ENCODE measurements at regions not wholly inside any gene's neighbourhood (a gene's known extent, or its start where the extent isn't known, plus 50 kb on each side); places are given as distances from the start of the nearest gene placed in this dataset.
"Not testable (repeated sequence)": the region's sequence is repeated elsewhere in the genome, so short reads cannot be mapped to it uniquely, and the experiment has no call there.

GRCh38 chr2:111584540-111584939 is 299.5 kb downstream of the ANAPC1 start:
- not testable (repeated sequence) for H2BK120ac ChIP-seq (ENCODE audit: low read depth, low read length); H2BK15ac ChIP-seq (replicated peaks; ENCODE audit: low read depth); H3K56ac ChIP-seq (ENCODE audit: low read length); H3K4me3 ChIP-seq (ENCODE audit: low read length); H3K18ac ChIP-seq (ENCODE audit: low read length); H2BK5ac ChIP-seq (ENCODE audit: low read length); H3K9ac ChIP-seq (ENCODE audit: low read length); H3K79me2 ChIP-seq (ENCODE audit: control insufficient read depth, insufficient read depth, low read length); H3K36me3 ChIP-seq (ENCODE audit: control insufficient read depth, insufficient read depth, low read length); H2AK5ac ChIP-seq (ENCODE audit: low read length); DNase-seq; H3K27ac ChIP-seq (ENCODE audit: low read depth, low read length); H3K4ac ChIP-seq (ENCODE audit: low read depth, low read length); H3K79me1 ChIP-seq (ENCODE audit: low read length); H4K5ac ChIP-seq (ENCODE audit: low read length); H3K4me1 ChIP-seq (ENCODE audit: control insufficient read depth, low read depth, low read length); H3K4me2 ChIP-seq (ENCODE audit: low read length); H3K23ac ChIP-seq (ENCODE audit: low read length); H4K8ac ChIP-seq (ENCODE audit: low read depth, low read length); H3K27me3 ChIP-seq (ENCODE audit: insufficient read depth, low read length, poor library complexity)
- no CpG with 5 or more reads among the region's 2 CpGs for WGBS (ENCODE audit: extremely low coverage, insufficient coverage, low lambda C conversion rate)

DNA sequence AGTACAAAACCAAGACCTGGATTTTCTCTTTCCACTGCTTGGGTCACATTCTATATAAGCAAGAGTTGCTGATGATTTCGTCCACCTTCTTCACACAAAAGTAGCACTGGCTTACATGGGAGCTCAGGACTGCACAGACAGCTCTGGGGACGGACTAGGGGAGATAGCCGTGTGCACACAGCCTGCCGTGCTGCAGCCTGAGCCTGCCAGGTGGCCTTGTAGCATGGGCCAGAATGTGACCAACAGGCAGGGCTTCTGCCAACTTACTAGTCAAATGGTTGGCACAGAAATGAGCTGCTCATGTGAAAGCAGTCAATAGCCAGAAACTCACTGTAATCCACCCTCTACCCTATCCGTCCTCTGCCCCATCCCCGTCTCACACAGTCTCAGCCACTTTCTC is 299.0 kb downstream of the ANAPC1 start:
- H3K79me2 ChIP-seq (ENCODE audit: control insufficient read depth, insufficient read depth, low read length); H4K8ac ChIP-seq (ENCODE audit: low read depth, low read length); H3K4ac ChIP-seq (ENCODE audit: low read depth, low read length); DNase-seq; H2BK120ac ChIP-seq (ENCODE audit: low read depth, low read length); H3K9ac ChIP-seq (ENCODE audit: low read length); H3K4me3 ChIP-seq (ENCODE audit: low read length); H2BK5ac ChIP-seq (ENCODE audit: low read length); H4K5ac ChIP-seq (ENCODE audit: low read length); H3K36me3 ChIP-seq (ENCODE audit: control insufficient read depth, insufficient read depth, low read length); H3K23ac ChIP-seq (ENCODE audit: low read length); H3K27ac ChIP-seq (ENCODE audit: low read depth, low read length); H2AK5ac ChIP-seq (ENCODE audit: low read length); H3K18ac ChIP-seq (ENCODE audit: low read length); H3K27me3 ChIP-seq (ENCODE audit: insufficient read depth, low read length, poor library complexity); H3K56ac ChIP-seq (ENCODE audit: low read length); H3K4me2 ChIP-seq (ENCODE audit: low read length); H3K4me1 ChIP-seq (ENCODE audit: control insufficient read depth, low read depth, low read length); H2BK15ac ChIP-seq (replicated peaks; ENCODE audit: low read depth); H3K79me1 ChIP-seq (ENCODE audit: low read length): not testable (repeated sequence)
- WGBS (ENCODE audit: extremely low coverage, insufficient coverage, low lambda C conversion rate), result no CpG with 5 or more reads among the region's 6 CpGs

- H3K36me3 ChIP-seq (ENCODE audit: control insufficient read depth, insufficient read depth, low read length); H4K5ac ChIP-seq (ENCODE audit: low read length); H4K8ac ChIP-seq (ENCODE audit: low read depth, low read length); H3K23ac ChIP-seq (ENCODE audit: low read length); DNase-seq; H3K27me3 ChIP-seq (ENCODE audit: insufficient read depth, low read length, poor library complexity); H3K4me2 ChIP-seq (ENCODE audit: low read length); H2BK5ac ChIP-seq (ENCODE audit: low read length); H2AK5ac ChIP-seq (ENCODE audit: low read length); H3K79me2 ChIP-seq (ENCODE audit: control insufficient read depth, insufficient read depth, low read length); H3K4ac ChIP-seq (ENCODE audit: low read depth, low read length); H3K4me1 ChIP-seq (ENCODE audit: control insufficient read depth, low read depth, low read length); H3K56ac ChIP-seq (ENCODE audit: low read length); H2BK15ac ChIP-seq (replicated peaks; ENCODE audit: low read depth); H3K9ac ChIP-seq (ENCODE audit: low read length); H3K18ac ChIP-seq (ENCODE audit: low read length); H3K79me1 ChIP-seq (ENCODE audit: low read length); H2BK120ac ChIP-seq (ENCODE audit: low read depth, low read length); H3K27ac ChIP-seq (ENCODE audit: low read depth, low read length); H3K4me3 ChIP-seq (ENCODE audit: low read length): not testable (repeated sequence)
- no CpG with 5 or more reads among the region's 2 CpGs for WGBS (ENCODE audit: extremely low coverage, insufficient coverage, low lambda C conversion rate)
Measured at GRCh38 chr2:111586014-111586413, 298.0 kb downstream of the ANAPC1 start.

DNA sequence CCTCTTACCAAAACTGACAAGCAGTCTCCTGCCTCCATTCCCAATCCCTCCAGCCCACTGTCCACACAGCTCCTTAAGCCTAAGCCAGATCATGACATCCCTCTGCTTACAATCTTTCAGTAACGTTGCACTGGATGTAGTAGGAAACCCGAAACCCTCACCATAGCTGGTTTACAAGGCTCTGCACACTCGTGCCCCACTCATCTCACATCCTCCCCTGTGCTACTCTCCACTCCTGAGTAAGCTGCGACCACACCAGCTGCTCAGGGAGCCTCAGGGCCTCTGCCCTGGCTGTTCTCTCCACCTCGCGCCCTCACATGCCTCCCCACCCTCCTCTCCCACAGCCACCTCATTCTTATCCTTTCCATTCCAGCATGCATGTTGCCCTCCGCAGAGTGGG is 288.9 kb downstream of the ANAPC1 start:
- WGBS (ENCODE audit: extremely low coverage, insufficient coverage, low lambda C conversion rate), result no CpG with 5 or more reads among the region's 7 CpGs
- H3K23ac ChIP-seq (ENCODE audit: low read length); H2BK15ac ChIP-seq (replicated peaks; ENCODE audit: low read depth); H3K4me3 ChIP-seq (ENCODE audit: low read length); H3K56ac ChIP-seq (ENCODE audit: low read length); H4K5ac ChIP-seq (ENCODE audit: low read length); H2BK5ac ChIP-seq (ENCODE audit: low read length); H2BK120ac ChIP-seq (ENCODE audit: low read depth, low read length); H3K4me2 ChIP-seq (ENCODE audit: low read length); H2AK5ac ChIP-seq (ENCODE audit: low read length); H3K9ac ChIP-seq (ENCODE audit: low read length); H4K8ac ChIP-seq (ENCODE audit: low read depth, low read length); H3K27me3 ChIP-seq (ENCODE audit: insufficient read depth, low read length, poor library complexity); H3K36me3 ChIP-seq (ENCODE audit: control insufficient read depth, insufficient read depth, low read length); H3K27ac ChIP-seq (ENCODE audit: low read depth, low read length); H3K18ac ChIP-seq (ENCODE audit: low read length); H3K4ac ChIP-seq (ENCODE audit: low read depth, low read length); DNase-seq; H3K4me1 ChIP-seq (ENCODE audit: control insufficient read depth, low read depth, low read length); H3K79me2 ChIP-seq (ENCODE audit: control insufficient read depth, insufficient read depth, low read length); H3K79me1 ChIP-seq (ENCODE audit: low read length): not testable (repeated sequence)

- H3K36me3 ChIP-seq (ENCODE audit: control insufficient read depth, insufficient read depth, low read length); H3K4me1 ChIP-seq (ENCODE audit: control insufficient read depth, low read depth, low read length): not testable (repeated sequence)
Measured at GRCh38 chr2:111596808-111597705, 286.9 kb downstream of the ANAPC1 start.

GRCh38 chr2:111598944-111599343 is 285.0 kb downstream of the ANAPC1 start:
- H2AK5ac ChIP-seq (ENCODE audit: low read length); DNase-seq: not testable (repeated sequence)
- no CpG with 5 or more reads among the region's 2 CpGs for WGBS (ENCODE audit: extremely low coverage, insufficient coverage, low lambda C conversion rate)

More at GRCh38 chr2:111596808-111597705, 286.9 kb downstream of the ANAPC1 start:
- not testable (repeated sequence) for H4K5ac ChIP-seq (ENCODE audit: low read length); H3K4me2 ChIP-seq (ENCODE audit: low read length); H2BK5ac ChIP-seq (ENCODE audit: low read length); H3K56ac ChIP-seq (ENCODE audit: low read length); H3K23ac ChIP-seq (ENCODE audit: low read length); H3K18ac ChIP-seq (ENCODE audit: low read length); H3K9ac ChIP-seq (ENCODE audit: low read length); DNase-seq; H3K79me2 ChIP-seq (ENCODE audit: control insufficient read depth, insufficient read depth, low read length); H4K8ac ChIP-seq (ENCODE audit: low read depth, low read length); H3K4ac ChIP-seq (ENCODE audit: low read depth, low read length); H3K4me3 ChIP-seq (ENCODE audit: low read length); H2AK5ac ChIP-seq (ENCODE audit: low read length); H3K27me3 ChIP-seq (ENCODE audit: insufficient read depth, low read length, poor library complexity); H2BK120ac ChIP-seq (ENCODE audit: low read depth, low read length); H3K79me1 ChIP-seq (ENCODE audit: low read length); H3K27ac ChIP-seq (ENCODE audit: low read depth, low read length); H2BK15ac ChIP-seq (replicated peaks; ENCODE audit: low read depth)
- no CpG with 5 or more reads among the region's 4 CpGs for WGBS (ENCODE audit: extremely low coverage, insufficient coverage, low lambda C conversion rate)

More at GRCh38 chr2:111598944-111599343, 285.0 kb downstream of the ANAPC1 start:
- not testable (repeated sequence) for H4K5ac ChIP-seq (ENCODE audit: low read length); H3K4me2 ChIP-seq (ENCODE audit: low read length); H2BK5ac ChIP-seq (ENCODE audit: low read length); H3K79me2 ChIP-seq (ENCODE audit: control insufficient read depth, insufficient read depth, low read length); H3K27me3 ChIP-seq (ENCODE audit: insufficient read depth, low read length, poor library complexity); H3K79me1 ChIP-seq (ENCODE audit: low read length); H3K9ac ChIP-seq (ENCODE audit: low read length); H3K36me3 ChIP-seq (ENCODE audit: control insufficient read depth, insufficient read depth, low read length); H2BK15ac ChIP-seq (replicated peaks; ENCODE audit: low read depth); H3K4me1 ChIP-seq (ENCODE audit: control insufficient read depth, low read depth, low read length); H3K4ac ChIP-seq (ENCODE audit: low read depth, low read length); H3K18ac ChIP-seq (ENCODE audit: low read length); H2BK120ac ChIP-seq (ENCODE audit: low read depth, low read length); H3K27ac ChIP-seq (ENCODE audit: low read depth, low read length); H4K8ac ChIP-seq (ENCODE audit: low read depth, low read length); H3K4me3 ChIP-seq (ENCODE audit: low read length); H3K23ac ChIP-seq (ENCODE audit: low read length); H3K56ac ChIP-seq (ENCODE audit: low read length)
